A673 (cell line): ENCODE measurements at regions not wholly inside any gene's neighbourhood (a gene's known extent, or its start where the extent isn't known, plus 50 kb on each side); places are given as distances from the start of the nearest gene placed in this dataset.

Experiments
- BruUV-seq: library from RNA; stranded (reverse); fragments of 400-500 nt; replicated peaks from 2 replicates; lab custom pipeline; 2021; lab: Mats Ljungman, UMichigan
- CTCF ChIA-PET: fragments of 300-600 bp; sonication (Branson Sonifier 250); formaldehyde crosslinking; loops from one replicate; lab custom pipeline; 2022; ENCODE audit warnings: antibody characterized with exemption; lab: Charles Lee
- POLR2A ChIA-PET: fragments of 300-600 bp; sonication (Branson Sonifier 250); formaldehyde crosslinking; loops from one replicate; lab custom pipeline; 2022; ENCODE audit warnings: antibody characterized with exemption; ENCODE audit not compliant: low non-redundant PET; lab: Charles Lee
- DNase-seq: peaks from one replicate; pipeline ENCODE4 v3.0.0-alpha.2; 2015; ENCODE audit warnings: low spot score
- H3K27ac ChIP-seq: fragments of 200-600 bp; sonication (generic); 2 replicates; pipeline ENCODE4 v1.5.1; 2016; ENCODE audit warnings: mixed run types, low read depth, mild to moderate bottlenecking, mixed read lengths, antibody characterized with exemption, low read length; ENCODE audit not compliant: poor library complexity, severe bottlenecking
- H3K27me3 ChIP-seq: fragments of 200-600 bp; sonication (generic); replicated peaks from 2 replicates; pipeline ENCODE4 v1.6.1; 2017; ENCODE audit warnings: mixed run types, low read depth, mild to moderate bottlenecking, mixed read lengths, antibody characterized with exemption, low read length; ENCODE audit not compliant: insufficient read depth, poor library complexity
- H3K36me3 ChIP-seq: fragments of 200-600 bp; sonication (generic); 2 replicates; pipeline ENCODE4 v1.6.1; 2016; ENCODE audit warnings: mixed run types, mild to moderate bottlenecking, mixed read lengths, antibody characterized with exemption, low read length; ENCODE audit not compliant: insufficient read depth, poor library complexity, severe bottlenecking
- H3K4me1 ChIP-seq: fragments of 200-600 bp; sonication (generic); 2 replicates; pipeline ENCODE4 v1.6.1; 2017; ENCODE audit warnings: mixed run types, mild to moderate bottlenecking, mixed read lengths, antibody characterized with exemption, low read length; ENCODE audit not compliant: insufficient read depth, poor library complexity, severe bottlenecking
- H3K4me3 ChIP-seq: fragments of 200-600 bp; sonication (generic); 2 replicates; pipeline ENCODE4 v1.5.1; 2016; ENCODE audit warnings: low read depth, mixed run types, mild to moderate bottlenecking, mixed read lengths, low read length; ENCODE audit not compliant: poor library complexity, severe bottlenecking
- H3K9me3 ChIP-seq: fragments of 200-600 bp; sonication (generic); 2 replicates; pipeline ENCODE4 v1.6.1; 2016; ENCODE audit warnings: mixed run types, low read depth, mild to moderate bottlenecking, mixed read lengths, antibody characterized with exemption, low read length; ENCODE audit not compliant: poor library complexity, severe bottlenecking
- EZH2 ChIP-seq: fragments of 200-600 bp; sonication (generic); IDR thresholded peaks from 2 replicates; pipeline ENCODE4 v1.6.1; 2017; ENCODE audit warnings: borderline replicate concordance, low read depth, mild to moderate bottlenecking, mixed read lengths, antibody characterized with exemption, low read length; ENCODE audit not compliant: poor library complexity, severe bottlenecking
- intact Hi-C: fragments of 100-400 bp; cut with micrococcal nuclease; formaldehyde crosslinking; loops from one replicate; pipeline ENCODE4 v1.10.0; 2022; ENCODE audit not compliant: unreplicated experiment
- TF ChIP-seq, protein P1 (sequence below): fragments of 300-800, 200-600 bp; sonication (generic); conservative IDR thresholded peaks from 2 replicates; pipeline ENCODE4 v1.5.1; 2017; ENCODE audit warnings: low read depth, mild to moderate bottlenecking, antibody characterized with exemption, low read length, moderate library complexity, mixed read lengths

DNA sequence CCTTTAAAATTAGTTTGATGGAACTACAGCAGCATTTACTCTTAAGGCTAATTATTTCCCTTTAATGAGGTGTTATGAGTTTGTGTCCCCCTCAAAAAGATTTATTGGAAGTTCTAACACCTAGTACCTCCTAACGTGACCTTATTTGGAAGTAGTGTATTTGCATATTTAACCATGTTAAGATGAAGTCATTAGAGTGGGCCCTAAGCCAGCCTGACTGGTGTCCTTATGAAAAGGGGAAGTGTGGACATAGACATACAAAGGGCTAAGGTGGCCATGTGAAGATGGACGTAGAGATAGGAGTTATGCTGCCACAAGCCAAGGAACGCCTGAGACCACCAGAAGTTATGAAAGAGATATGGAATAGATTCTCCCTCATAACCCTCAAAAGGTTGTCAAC, 985.4 kb upstream of the INTU start:
- ChIA-PET POLR2A (no interaction called here), CTCF (no interaction called here)
- no peak overlapping the region for H3K27ac ChIP-seq
- no peaks in the 10 kb centered on the region for H3K27me3 ChIP-seq
- H3K4me3 ChIP-seq, result no peak overlapping the region
- intact Hi-C loops, result no loop called here
- no peaks in the 10 kb centered on the region for H3K9me3 ChIP-seq
- no peaks in the 10 kb centered on the region for H3K4me1 ChIP-seq
- no peak for DNase-seq
- BruUV-seq, result no TSS peak
- TF ChIP-seq, protein P1, sequence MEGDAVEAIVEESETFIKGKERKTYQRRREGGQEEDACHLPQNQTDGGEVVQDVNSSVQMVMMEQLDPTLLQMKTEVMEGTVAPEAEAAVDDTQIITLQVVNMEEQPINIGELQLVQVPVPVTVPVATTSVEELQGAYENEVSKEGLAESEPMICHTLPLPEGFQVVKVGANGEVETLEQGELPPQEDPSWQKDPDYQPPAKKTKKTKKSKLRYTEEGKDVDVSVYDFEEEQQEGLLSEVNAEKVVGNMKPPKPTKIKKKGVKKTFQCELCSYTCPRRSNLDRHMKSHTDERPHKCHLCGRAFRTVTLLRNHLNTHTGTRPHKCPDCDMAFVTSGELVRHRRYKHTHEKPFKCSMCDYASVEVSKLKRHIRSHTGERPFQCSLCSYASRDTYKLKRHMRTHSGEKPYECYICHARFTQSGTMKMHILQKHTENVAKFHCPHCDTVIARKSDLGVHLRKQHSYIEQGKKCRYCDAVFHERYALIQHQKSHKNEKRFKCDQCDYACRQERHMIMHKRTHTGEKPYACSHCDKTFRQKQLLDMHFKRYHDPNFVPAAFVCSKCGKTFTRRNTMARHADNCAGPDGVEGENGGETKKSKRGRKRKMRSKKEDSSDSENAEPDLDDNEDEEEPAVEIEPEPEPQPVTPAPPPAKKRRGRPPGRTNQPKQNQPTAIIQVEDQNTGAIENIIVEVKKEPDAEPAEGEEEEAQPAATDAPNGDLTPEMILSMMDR, result no peak
- no peaks in the 10 kb centered on the region for H3K36me3 ChIP-seq

DNA sequence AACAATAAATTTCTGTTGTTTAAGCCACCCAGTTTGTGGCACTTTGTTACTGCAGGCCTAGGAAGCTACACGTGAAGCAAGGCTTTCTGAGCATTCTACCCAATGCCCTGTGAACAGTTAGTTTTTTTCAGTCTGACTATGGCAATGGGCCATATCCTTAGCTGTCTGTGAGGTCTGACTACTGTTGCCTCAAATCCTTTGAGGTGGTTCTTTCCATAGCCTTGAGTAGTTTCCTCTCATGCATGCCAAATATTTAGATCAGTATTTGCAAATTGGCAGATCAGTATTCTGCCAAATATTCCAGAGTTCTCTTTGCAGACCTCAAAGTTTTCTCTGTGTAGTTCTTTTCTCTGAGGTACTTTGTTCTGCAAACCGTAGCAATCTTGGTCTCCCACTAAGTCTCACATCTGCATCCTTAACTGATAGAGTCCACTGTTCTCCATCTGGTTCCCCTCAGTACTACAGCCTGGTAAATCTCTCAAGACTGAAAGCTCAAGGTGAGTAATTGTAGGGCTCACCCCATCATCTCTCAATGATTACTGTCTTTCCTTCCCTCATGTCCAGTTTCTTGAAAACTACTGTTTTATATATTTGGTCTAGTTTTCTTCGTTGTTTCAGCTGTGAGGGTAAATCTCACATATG, 984.9 kb upstream of the INTU start:
- Histone ChIP-seq H3K9me3 (no peaks in the 10 kb centered on the region), H3K4me3 (no peak overlapping the region), H3K27me3 (no peaks in the 10 kb centered on the region), H3K36me3 (no peaks in the 10 kb centered on the region), H3K4me1 (no peaks in the 10 kb centered on the region), H3K27ac (no peak overlapping the region)
- CTCF ChIA-PET, result no interaction called here
- intact Hi-C loops, result no loop called here
- BruUV-seq, result no TSS peak
- POLR2A ChIA-PET, result no interaction called here
- no peak for DNase-seq
- TF ChIP-seq EZH2, result no peak
- TF ChIP-seq, protein P1, result no peak

DNA sequence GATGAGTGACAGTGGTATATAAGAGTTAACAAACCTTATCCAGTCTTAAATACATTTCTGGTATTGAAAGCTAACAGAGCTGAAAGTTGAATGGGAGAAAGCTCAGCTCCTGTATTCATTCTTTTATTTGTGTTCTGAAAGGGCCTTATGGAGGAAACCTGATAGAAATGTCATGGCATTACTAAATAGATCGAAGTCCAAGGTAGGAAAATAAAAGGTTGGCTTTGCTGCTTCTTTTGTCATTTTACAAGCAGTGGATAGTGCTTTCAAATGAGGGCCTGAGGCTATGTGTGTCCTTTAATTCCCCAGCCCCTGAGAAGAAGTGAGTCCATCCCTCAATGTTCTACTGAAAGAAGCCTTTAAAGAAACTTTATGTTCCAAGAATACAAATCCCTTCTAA, 974.3 kb upstream of the INTU start:
- BruUV-seq, result no TSS peak
- Histone ChIP-seq H3K4me1 (no peaks in the 10 kb centered on the region), H3K9me3 (no peaks in the 10 kb centered on the region)

More for the DNA sequence above, 974.3 kb upstream of the INTU start:
- intact Hi-C loops, result no loop called here
- Histone ChIP-seq H3K27ac (no peak overlapping the region), H3K36me3 (no peaks in the 10 kb centered on the region), H3K27me3 (no peaks in the 10 kb centered on the region), H3K4me3 (no peak overlapping the region)
- ChIA-PET CTCF (no interaction called here), POLR2A (no interaction called here)
- TF ChIP-seq EZH2, result no peak
- TF ChIP-seq, protein P1, result no peak
- no peak for DNase-seq
